ENCODE measurements at regions not wholly inside any gene's neighbourhood (a gene's known extent, or its start where the extent isn't known, plus 50 kb on each side); places are given as distances from the start of the nearest gene placed in this dataset.

- no peaks in the 10 kb centered on the region for H3K9me3 ChIP-seq
- 96% methylated on average over 3 of the region's 3 CpGs for whole genome bisulfite sequencing
- H3K27ac ChIP-seq: no peak overlapping the region
- DNase-seq (ENCODE audit: low spot score): no peak
- TF ChIP-seq POLR2A (IDR thresholded peaks at IDR 0.05) (no peak), POLR2AphosphoS5 (IDR thresholded peaks at IDR 0.05) (no peak), CTCF (IDR thresholded peaks at IDR 0.05) (no peak)
- H3K4me1 ChIP-seq (replicated peaks): no peaks in the 10 kb centered on the region
- H3K36me3 ChIP-seq: no peaks in the 10 kb centered on the region
- intact Hi-C loops (cut with DNase I): no loop called here
- H3K4me3 ChIP-seq: no peak overlapping the region
- no peaks in the 10 kb centered on the region for H3K27me3 ChIP-seq (replicated peaks; ENCODE audit: insufficient read depth)
These were observed 163.5 kb upstream of the LYZL2 start for GRCh38 chr10:30793093-30793492.

GRCh38 chr10:30792025-30792424 is 162.5 kb upstream of the LYZL2 start:
- no peaks in the 10 kb centered on the region for H3K9me3 ChIP-seq
- H3K27ac ChIP-seq: no peak overlapping the region
- WGBS: 90% methylated on average over 2 of the region's 2 CpGs
- intact Hi-C loops (cut with DNase I): no loop called here
- TF ChIP-seq CTCF (IDR thresholded peaks at IDR 0.05) (no peak), POLR2A (IDR thresholded peaks at IDR 0.05) (no peak), POLR2AphosphoS5 (IDR thresholded peaks at IDR 0.05) (no peak)
- no peaks in the 10 kb centered on the region for H3K4me1 ChIP-seq (replicated peaks)
- H3K27me3 ChIP-seq (replicated peaks; ENCODE audit: insufficient read depth): no peaks in the 10 kb centered on the region
- no peak overlapping the region for H3K4me3 ChIP-seq
- DNase-seq (ENCODE audit: low spot score): no peak
- H3K36me3 ChIP-seq: no peaks in the 10 kb centered on the region

- H3K27ac ChIP-seq: no peak overlapping the region
- no peaks in the 10 kb centered on the region for H3K4me1 ChIP-seq (replicated peaks)
- TF ChIP-seq POLR2A (IDR thresholded peaks at IDR 0.05): no peak
- no peaks in the 10 kb centered on the region for H3K36me3 ChIP-seq
- no peak overlapping the region for H3K4me3 ChIP-seq
- H3K27me3 ChIP-seq (replicated peaks; ENCODE audit: insufficient read depth): no peaks in the 10 kb centered on the region
- H3K9me3 ChIP-seq: no peaks in the 10 kb centered on the region
- intact Hi-C loops (cut with DNase I): no loop called here
- DNase-seq (ENCODE audit: low spot score): no peak
- 19% methylated on average over 5 of the region's 5 CpGs for WGBS
These were observed 161.7 kb upstream of the LYZL2 start for GRCh38 chr10:30791197-30791611.

GRCh38 chr10:30789806-30790205 is 160.3 kb upstream of the LYZL2 start:
- Histone ChIP-seq H3K27ac (no peak overlapping the region), H3K9me3 (no peaks in the 10 kb centered on the region), H3K36me3 (no peaks in the 10 kb centered on the region), H3K4me3 (no peak overlapping the region), H3K27me3 (replicated peaks; ENCODE audit: insufficient read depth) (no peaks in the 10 kb centered on the region), H3K4me1 (replicated peaks) (no peaks in the 10 kb centered on the region)
- no peak for DNase-seq (ENCODE audit: low spot score)
- WGBS: 97% methylated on average over 10 of the region's 10 CpGs
- intact Hi-C loops (cut with DNase I): loop anchor here (10.0 kb wide), 4 partner anchors 345 to 975 kb away; no protein-coding TSS in a partner anchor
- TF ChIP-seq POLR2A (IDR thresholded peaks at IDR 0.05) (no peak), POLR2AphosphoS5 (IDR thresholded peaks at IDR 0.05) (no peak), CTCF (IDR thresholded peaks at IDR 0.05) (no peak)

- H3K36me3 ChIP-seq: no peaks in the 10 kb centered on the region
- TF ChIP-seq POLR2AphosphoS5 (IDR thresholded peaks at IDR 0.05) (no peak), POLR2A (IDR thresholded peaks at IDR 0.05) (no peak), CTCF (IDR thresholded peaks at IDR 0.05) (no peak)
- no peaks in the 10 kb centered on the region for H3K27me3 ChIP-seq (replicated peaks; ENCODE audit: insufficient read depth)
- no peak overlapping the region for H3K4me3 ChIP-seq
- WGBS: 74% methylated on average over 3 of the region's 3 CpGs
- intact Hi-C loops (cut with DNase I): loop anchor here (10.0 kb wide), 4 partner anchors 346 to 976 kb away; no protein-coding TSS in a partner anchor
- H3K27ac ChIP-seq: no peak overlapping the region
- DNase-seq (ENCODE audit: low spot score): no peak
- H3K9me3 ChIP-seq: no peaks in the 10 kb centered on the region
- no peaks in the 10 kb centered on the region for H3K4me1 ChIP-seq (replicated peaks)
These were observed 158.8 kb upstream of the LYZL2 start for GRCh38 chr10:30788307-30788706.
